Neural progenitor cell (in vitro differentiated cells): ENCODE measurements at regions not wholly inside any gene's neighbourhood (a gene's known extent, or its start where the extent isn't known, plus 50 kb on each side); places are given as distances from the start of the nearest gene placed in this dataset.

Experiments used
- DNase-seq: peaks from one replicate; pipeline ENCODE4 v3.0.0-alpha.2; 2016; ENCODE audit warnings: low spot score
- H2AFZ ChIP-seq: fragments of 200-600 bp; sonication (generic); replicated peaks from 2 replicates; pipeline ENCODE4 v1.6.1; 2016; ENCODE audit warnings: antibody characterized with exemption
- H3F3A ChIP-seq: fragments of 200-600 bp; sonication (generic); 2 replicates; pipeline ENCODE4 v1.6.1; 2016; ENCODE audit warnings: antibody characterized with exemption, low read depth
- H3K27ac ChIP-seq: fragments of 200-600 bp; sonication (generic); 2 replicates; pipeline ENCODE4 v1.5.1; 2016; ENCODE audit warnings: mild to moderate bottlenecking
- H3K27me3 ChIP-seq: fragments of 200-600 bp; sonication (generic); 2 replicates; pipeline ENCODE4 v1.6.1; 2016; ENCODE audit warnings: mild to moderate bottlenecking, moderate library complexity
- H3K36me3 ChIP-seq: fragments of 200-600 bp; sonication (generic); 2 replicates; pipeline ENCODE4 v1.5.1; 2016
- H3K4me1 ChIP-seq: fragments of 200-600 bp; sonication (generic); 2 replicates; pipeline ENCODE4 v1.6.1; 2016; ENCODE audit warnings: mixed run types
- H3K4me2 ChIP-seq: fragments of 200-600 bp; sonication (generic); 2 replicates; pipeline ENCODE4 v1.6.1; 2016
- H3K4me3 ChIP-seq: fragments of 200-600 bp; sonication (generic); 2 replicates; pipeline ENCODE4 v1.5.1; 2016
- H3K79me2 ChIP-seq: fragments of 200-600 bp; sonication (generic); 2 replicates; pipeline ENCODE4 v1.6.1; 2016; ENCODE audit warnings: low read depth
- H3K9ac ChIP-seq: fragments of 200-600 bp; sonication (generic); 2 replicates; pipeline ENCODE4 v1.6.1; 2016
- H3K9me3 ChIP-seq: fragments of 200-600 bp; sonication (generic); 2 replicates; pipeline ENCODE4 v1.5.1; 2016; ENCODE audit warnings: low read depth
- H4K20me1 ChIP-seq: fragments of 200-600 bp; sonication (generic); 2 replicates; pipeline ENCODE4 v1.6.1; 2016; ENCODE audit warnings: low read depth
- H3K27ac Mint-ChIP-seq: 3 replicates; pipeline ENCODE4 v1.8.0; 2021; ENCODE audit warnings: mixed read lengths
- H3K27me3 Mint-ChIP-seq: 2 replicates; pipeline ENCODE4 v1.8.0; 2022; ENCODE audit warnings: low read depth, mild to moderate bottlenecking, inconsistent platforms, moderate library complexity, mixed read lengths; ENCODE audit not compliant: insufficient read depth
- H3K36me3 Mint-ChIP-seq: 3 replicates; pipeline ENCODE4 v1.8.0; 2021; ENCODE audit warnings: mixed read lengths
- H3K4me1 Mint-ChIP-seq: 3 replicates; pipeline ENCODE4 v1.8.0; 2021; ENCODE audit warnings: mixed read lengths
- H3K4me3 Mint-ChIP-seq: 3 replicates; pipeline ENCODE4 v1.8.0; 2021; ENCODE audit warnings: mild to moderate bottlenecking, moderate library complexity, mixed read lengths
- H3K9me3 Mint-ChIP-seq: 3 replicates; pipeline ENCODE4 v1.8.0; 2020; ENCODE audit warnings: mixed read lengths
- CTCF ChIP-seq: fragments of 200-600 bp; sonication (generic); IDR thresholded peaks from 2 replicates; pipeline ENCODE4 v1.5.1; 2017; ENCODE audit warnings: antibody characterized with exemption, mild to moderate bottlenecking
- EZH2 ChIP-seq: fragments of 200-600 bp; sonication (generic); IDR thresholded peaks from 2 replicates; pipeline ENCODE4 v1.6.1; 2017; ENCODE audit warnings: antibody characterized with exemption, mild to moderate bottlenecking, moderate library complexity
- EZH2phosphoT487 ChIP-seq: fragments of 200-600 bp; sonication (generic); IDR thresholded peaks from 2 replicates; pipeline ENCODE4 v1.6.1; 2017; ENCODE audit warnings: antibody characterized with exemption

- H3K9me3 Mint-ChIP-seq, result no peaks in the 10 kb centered on the region
- Histone ChIP-seq H3K27ac (no peak overlapping the region), H3K4me2 (no peak overlapping the region), H3K79me2 (no peaks in the 10 kb centered on the region), H4K20me1 (no peaks in the 10 kb centered on the region), H2AFZ (peak overlapping the region; percentile 77), H3K9me3 (no peaks in the 10 kb centered on the region), H3K27me3 (no peaks in the 10 kb centered on the region), H3F3A (peaks cover 7% of the 10 kb centered on the region), H3K4me1 (peaks cover 29% of the 10 kb centered on the region), H3K9ac (no peak overlapping the region), H3K4me3 (no peak overlapping the region), H3K36me3 (no peaks in the 10 kb centered on the region)
- TF ChIP-seq EZH2phosphoT487 (no peak), CTCF (no peak), EZH2 (no peak)
- peaks cover 4% of the 10 kb centered on the region for H3K27me3 Mint-ChIP-seq
- no peak overlapping the region for H3K4me3 Mint-ChIP-seq
- H3K4me1 Mint-ChIP-seq, result peaks cover 18% of the 10 kb centered on the region
- H3K27ac Mint-ChIP-seq, result peak overlapping the region; percentile 85
- no peak for DNase-seq
- no peaks in the 10 kb centered on the region for H3K36me3 Mint-ChIP-seq
Observed at GRCh38 chr1:25065321-25065721, 135.2 kb upstream of the RUNX3 start.

DNA sequence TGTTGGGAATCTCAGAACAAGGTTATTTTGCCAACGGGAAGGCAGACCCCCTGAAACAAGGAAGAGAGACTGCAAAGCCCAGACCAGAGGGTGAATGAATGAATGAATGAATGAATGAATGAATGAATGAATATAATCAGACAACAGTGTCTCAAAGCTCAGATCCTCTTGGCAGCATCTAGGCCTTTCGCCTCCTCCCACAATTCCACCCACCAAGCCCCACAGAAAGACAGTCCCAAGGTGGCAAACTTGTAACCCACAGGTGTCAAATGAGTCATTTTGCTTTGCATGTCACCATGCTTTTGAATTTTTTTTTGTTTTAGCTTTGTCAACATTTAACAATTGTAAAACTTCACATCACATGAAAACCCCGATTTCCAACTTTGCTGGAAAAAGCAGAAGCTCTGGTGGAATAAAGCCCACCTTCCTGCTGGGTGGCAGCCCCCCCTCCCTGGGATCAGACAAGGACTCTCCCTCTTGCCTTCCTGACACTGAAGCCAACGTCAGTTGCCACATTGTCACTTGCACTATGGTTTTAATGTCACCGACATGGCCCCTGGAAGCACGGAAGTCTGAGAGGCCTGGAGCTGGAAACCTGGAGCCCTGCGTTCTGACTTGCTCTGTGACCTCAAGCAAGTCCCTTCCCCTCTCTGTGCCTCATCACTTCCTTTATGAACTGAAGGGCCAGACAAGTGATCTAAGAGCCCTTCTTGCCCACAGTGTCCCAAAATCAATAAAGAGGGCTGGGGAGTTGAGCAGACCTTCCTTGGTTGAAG, 134.6 kb upstream of the RUNX3 start:
- peak overlapping the region; percentile 17 for H2AFZ ChIP-seq
- H3F3A ChIP-seq, result peaks cover 7% of the 10 kb centered on the region
- DNase-seq, result no peak
- H3K9me3 ChIP-seq, result no peaks in the 10 kb centered on the region
- H3K36me3 Mint-ChIP-seq, result no peaks in the 10 kb centered on the region
- H3K36me3 ChIP-seq, result no peaks in the 10 kb centered on the region
- no peak overlapping the region for H3K9ac ChIP-seq
- TF ChIP-seq CTCF (no peak), EZH2phosphoT487 (no peak), EZH2 (no peak)
- H3K4me3 ChIP-seq, result no peak overlapping the region
- H3K27me3 Mint-ChIP-seq, result peaks cover 4% of the 10 kb centered on the region
- no peaks in the 10 kb centered on the region for H3K79me2 ChIP-seq
- H3K9me3 Mint-ChIP-seq, result no peaks in the 10 kb centered on the region
- H4K20me1 ChIP-seq, result no peaks in the 10 kb centered on the region
- H3K27me3 ChIP-seq, result no peaks in the 10 kb centered on the region
- H3K4me1 Mint-ChIP-seq, result peaks cover 18% of the 10 kb centered on the region
- H3K4me3 Mint-ChIP-seq, result no peak overlapping the region
- no peak overlapping the region for H3K27ac ChIP-seq
- peaks cover 29% of the 10 kb centered on the region for H3K4me1 ChIP-seq
- peak overlapping the region; percentile 85 for H3K27ac Mint-ChIP-seq
- H3K4me2 ChIP-seq, result no peak overlapping the region

DNA sequence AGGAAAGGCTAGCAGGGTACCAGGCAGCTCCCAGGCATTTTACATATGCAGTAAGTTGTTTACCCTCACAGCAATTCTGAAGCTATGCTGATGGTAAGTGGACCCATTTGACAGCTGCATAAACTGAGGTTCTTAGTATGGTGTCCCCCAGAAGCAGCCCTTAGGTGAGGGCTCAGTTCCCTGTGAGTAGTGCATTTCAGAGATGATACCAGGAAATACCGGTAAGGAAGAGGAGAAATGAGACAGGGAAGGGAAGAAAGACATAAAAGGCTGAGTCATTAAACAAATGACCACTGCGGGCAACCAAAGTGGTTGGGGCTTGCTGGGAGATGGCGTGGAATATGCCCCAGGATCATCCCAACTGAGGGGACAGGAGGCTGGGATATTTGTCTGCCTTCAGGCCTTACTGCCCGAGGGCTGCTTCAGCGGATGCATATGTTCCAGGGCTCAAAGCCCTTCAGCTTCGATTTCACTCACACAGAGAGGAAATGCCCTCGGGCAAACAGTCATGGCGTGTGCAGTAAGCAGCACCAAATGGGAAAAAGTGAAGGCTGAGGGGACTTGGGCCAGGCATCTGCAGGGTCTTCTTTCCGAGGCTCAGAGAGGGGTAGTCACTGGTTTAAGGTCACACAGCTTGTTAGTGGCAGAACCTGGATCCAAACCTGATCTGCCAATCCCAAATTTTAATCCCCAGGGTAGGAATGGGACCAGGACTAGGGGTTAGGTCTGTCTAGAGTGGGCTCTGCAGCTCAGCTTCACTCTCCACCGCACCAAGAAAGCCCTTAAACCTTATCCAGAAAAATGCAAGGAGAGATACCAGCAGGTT, 133.7 kb upstream of the RUNX3 start:
- Mint-ChIP-seq H3K4me3 (no peak overlapping the region), H3K9me3 (no peaks in the 10 kb centered on the region), H3K4me1 (peaks cover 18% of the 10 kb centered on the region), H3K27me3 (peaks cover 4% of the 10 kb centered on the region), H3K36me3 (no peaks in the 10 kb centered on the region), H3K27ac (no peak overlapping the region)
- H3K36me3 ChIP-seq, result no peaks in the 10 kb centered on the region
- H3F3A ChIP-seq, result peaks cover 7% of the 10 kb centered on the region
- H2AFZ ChIP-seq, result no peak overlapping the region
- H3K9ac ChIP-seq, result no peak overlapping the region
- no peak overlapping the region for H3K4me3 ChIP-seq
- H3K27ac ChIP-seq, result no peak overlapping the region
- no peaks in the 10 kb centered on the region for H3K79me2 ChIP-seq
- DNase-seq, result no peak
- H3K27me3 ChIP-seq, result no peaks in the 10 kb centered on the region
- no peak for TF ChIP-seq EZH2
- no peak for TF ChIP-seq CTCF
- TF ChIP-seq EZH2phosphoT487, result no peak
- H4K20me1 ChIP-seq, result no peaks in the 10 kb centered on the region
- H3K9me3 ChIP-seq, result no peaks in the 10 kb centered on the region
- H3K4me2 ChIP-seq, result no peak overlapping the region
- peaks cover 29% of the 10 kb centered on the region for H3K4me1 ChIP-seq
